Gastrocnemius medialis (tissue), 4 donors: ENCODE measurements at regions not wholly inside any gene's neighbourhood (a gene's known extent, or its start where the extent isn't known, plus 50 kb on each side); places are given as distances from the start of the nearest gene placed in this dataset.

Experiments used
- ATAC-seq, 2 donors: fragments of 150-250 bp; one replicate each; pipeline ENCODE4 v1.9.1; 2016
- DNase-seq, 2 donors: peaks; one replicate each; pipeline ENCODE4 v3.0.0-alpha.2; 2019
- H3K27ac ChIP-seq, 4 donors: fragments of 200-600 bp; sonication (generic); 1 replicate in 1 of 4; 2 replicates in 3 of 4; pipeline ENCODE4 v1.5.1; 2016 to 2018; ENCODE audit warnings: mild to moderate bottlenecking in 2 of 4, moderate library complexity in 1 of 4
- H3K27me3 ChIP-seq, 3 donors: fragments of 200-600 bp; sonication (generic) in 2 of 3; 1 replicate in 1 of 3; 2 replicates in 2 of 3; pipeline versions ENCODE4 v1.5.1 to v1.6.0; 2016 to 2019; ENCODE audit warnings: mild to moderate bottlenecking in 1 of 3, moderate library complexity in 1 of 3
- H3K36me3 ChIP-seq, 2 donors: fragments of 200-600 bp; sonication (generic) in 1 of 2; one replicate each; pipeline ENCODE4 v1.5.1; 2017 to 2018
- H3K4me1 ChIP-seq, 2 donors: fragments of 200-600 bp; sonication (generic) in 1 of 2; one replicate each; pipeline ENCODE4 v1.5.1; 2016 to 2017; ENCODE audit warnings: mild to moderate bottlenecking in 2 of 2
- H3K4me3 ChIP-seq, 4 donors: fragments of 200-600 bp; sonication (generic) in 3 of 4; 1 replicate in 1 of 4; 2 replicates in 3 of 4; pipeline ENCODE4 v1.5.1; 2016 to 2019; ENCODE audit warnings: mild to moderate bottlenecking in 2 of 4
- H3K9me3 ChIP-seq, 3 donors: fragments of 200-600 bp; sonication (generic) in 2 of 3; 1 replicate in 1 of 3; 2 replicates in 2 of 3; pipeline ENCODE4 v1.5.1; 2016 to 2019
- POLR2A ChIP-seq, 2 donors: fragments of 450-650 bp; IDR thresholded peaks; one replicate each; pipeline ENCODE4 v1.6.1; 2017; ENCODE audit warnings: antibody characterized with exemption in 2 of 2, mild to moderate bottlenecking in 2 of 2, moderate library complexity in 2 of 2
- in situ Hi-C, 4 donors: fragments of 200-750 bp; cut with MboI; loops; one replicate each; pipeline versions ENCODE4 v1.15.0 to v1.8.0; 2017; ENCODE audit warnings: low sequenced_read_pairs in 4 of 4
- intact Hi-C: fragments of 100-400 bp; cut with DNase I; formaldehyde crosslinking; loops from one replicate; pipeline ENCODE4 v1.15.1; 2023; ENCODE audit warnings: low total_unique reads
- TF ChIP-seq, protein P1 (sequence below), 5 experiments: fragments of 450-650 bp in 3 of 5; fragments of 200-600 bp in 2 of 5; sonication (generic) in 2 of 5; IDR thresholded peaks in 4 of 5; conservative IDR thresholded peaks in 1 of 5; 1 replicate in 4 of 5; 2 replicates in 1 of 5; pipeline ENCODE4 v1.5.1; 2016 to 2019; ENCODE audit warnings: antibody characterized with exemption in 5 of 5, mild to moderate bottlenecking in 3 of 5, moderate library complexity in 3 of 5

DNA sequence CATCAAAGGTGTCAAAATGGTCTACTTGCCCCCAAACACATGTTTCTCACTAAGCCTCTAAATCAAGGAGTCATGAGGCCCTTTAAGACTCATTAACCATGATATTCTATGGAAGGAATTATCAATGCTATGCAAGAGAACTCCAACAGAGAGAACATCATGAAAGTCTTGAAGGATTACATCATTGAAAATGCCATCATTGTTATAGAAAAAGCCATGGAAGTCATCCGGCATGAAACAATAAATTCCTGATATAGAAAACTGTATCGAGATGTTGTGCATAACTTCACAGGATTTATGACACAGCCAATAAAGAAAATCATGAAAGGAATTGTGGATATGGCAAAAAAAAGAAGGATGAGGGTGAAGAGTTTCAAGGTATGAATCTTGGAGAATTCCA, 1363.6 kb upstream of the CDH2 start:
- no peaks in the 10 kb centered on the region for H3K9me3 ChIP-seq
- no peak overlapping the region for H3K27ac ChIP-seq
- no peaks in the 10 kb centered on the region for H3K36me3 ChIP-seq
- no peaks in the 10 kb centered on the region for H3K4me1 ChIP-seq
- no peak overlapping the region for H3K4me3 ChIP-seq
- no peaks in the 10 kb centered on the region for H3K27me3 ChIP-seq
- intact Hi-C loops (no loop called here), in situ Hi-C loops (no loop called here)
- DNase-seq (no peak), ATAC-seq (no peak)
- no peak for TF ChIP-seq POLR2A (IDR thresholded peaks at IDR 0.05)
- TF ChIP-seq, protein P1, sequence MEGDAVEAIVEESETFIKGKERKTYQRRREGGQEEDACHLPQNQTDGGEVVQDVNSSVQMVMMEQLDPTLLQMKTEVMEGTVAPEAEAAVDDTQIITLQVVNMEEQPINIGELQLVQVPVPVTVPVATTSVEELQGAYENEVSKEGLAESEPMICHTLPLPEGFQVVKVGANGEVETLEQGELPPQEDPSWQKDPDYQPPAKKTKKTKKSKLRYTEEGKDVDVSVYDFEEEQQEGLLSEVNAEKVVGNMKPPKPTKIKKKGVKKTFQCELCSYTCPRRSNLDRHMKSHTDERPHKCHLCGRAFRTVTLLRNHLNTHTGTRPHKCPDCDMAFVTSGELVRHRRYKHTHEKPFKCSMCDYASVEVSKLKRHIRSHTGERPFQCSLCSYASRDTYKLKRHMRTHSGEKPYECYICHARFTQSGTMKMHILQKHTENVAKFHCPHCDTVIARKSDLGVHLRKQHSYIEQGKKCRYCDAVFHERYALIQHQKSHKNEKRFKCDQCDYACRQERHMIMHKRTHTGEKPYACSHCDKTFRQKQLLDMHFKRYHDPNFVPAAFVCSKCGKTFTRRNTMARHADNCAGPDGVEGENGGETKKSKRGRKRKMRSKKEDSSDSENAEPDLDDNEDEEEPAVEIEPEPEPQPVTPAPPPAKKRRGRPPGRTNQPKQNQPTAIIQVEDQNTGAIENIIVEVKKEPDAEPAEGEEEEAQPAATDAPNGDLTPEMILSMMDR (IDR thresholded peaks at IDR 0.05 in 4 of 5, conservative IDR thresholded peaks at IDR 0.05 in 1 of 5) = no peak

DNA sequence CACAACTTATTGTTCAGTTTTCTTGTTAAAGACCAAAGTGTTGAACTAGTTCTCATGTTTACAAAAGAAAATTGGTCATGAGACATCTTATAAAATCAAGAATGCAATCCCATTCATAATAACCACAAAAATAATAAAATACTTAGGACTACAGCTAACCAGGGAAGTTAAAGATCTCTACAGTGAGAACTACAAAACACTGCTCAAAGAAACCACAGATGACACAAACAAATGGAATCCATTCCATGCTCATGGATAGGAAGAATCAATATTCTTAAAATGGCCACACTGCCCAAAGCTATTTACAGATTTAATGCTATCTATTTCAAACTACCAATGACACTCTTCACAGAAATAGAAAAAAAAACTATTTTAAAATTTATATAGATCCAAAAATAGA, 1354.8 kb upstream of the CDH2 start:
- Histone ChIP-seq H3K36me3 (no peaks in the 10 kb centered on the region), H3K4me1 (no peaks in the 10 kb centered on the region), H3K27ac (no peak overlapping the region), H3K9me3 (peaks cover 0 to 3% (median 0%) of the 10 kb centered on the region in 3 donors), H3K4me3 (no peak overlapping the region), H3K27me3 (no peaks in the 10 kb centered on the region)
- in situ Hi-C loops (no loop called here), intact Hi-C loops (no loop called here)
- no peak for ATAC-seq
- DNase-seq = no peak
- TF ChIP-seq POLR2A (IDR thresholded peaks at IDR 0.05) = no peak
- TF ChIP-seq, protein P1 (IDR thresholded peaks at IDR 0.05 in 4 of 5, conservative IDR thresholded peaks at IDR 0.05 in 1 of 5) = no peak

DNA sequence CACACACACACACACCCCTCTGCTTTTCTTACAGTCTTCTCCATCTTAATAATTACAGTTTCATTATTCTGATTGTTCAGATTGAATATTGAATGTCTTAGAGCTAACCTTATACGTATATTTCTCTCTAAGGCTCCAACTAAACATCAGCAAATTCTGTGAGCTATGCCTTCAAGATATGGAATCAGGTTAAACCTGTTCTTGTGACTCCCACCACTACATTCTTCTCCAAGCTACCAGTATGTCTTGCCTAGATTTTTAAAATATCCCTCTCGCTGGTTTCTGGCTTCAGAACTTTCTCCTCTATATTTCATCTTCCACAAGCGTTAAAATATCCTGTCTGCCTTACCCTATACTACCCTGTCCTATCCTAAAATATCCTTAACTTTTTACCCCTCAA, 1346.4 kb upstream of the CDH2 start:
- no peak for TF ChIP-seq POLR2A (IDR thresholded peaks at IDR 0.05)
- TF ChIP-seq, protein P1 (IDR thresholded peaks at IDR 0.05 in 4 of 5, conservative IDR thresholded peaks at IDR 0.05 in 1 of 5) = no peak
- no peak overlapping the region for H3K27ac ChIP-seq
- no peaks in the 10 kb centered on the region for H3K36me3 ChIP-seq
- ATAC-seq (no peak), DNase-seq (no peak)
- no peaks in the 10 kb centered on the region for H3K9me3 ChIP-seq
- intact Hi-C loops (no loop called here), in situ Hi-C loops (loop anchor here in 1 of 4 donors (25.0 kb wide), 1 partner anchor 111 kb away; no protein-coding TSS in a partner anchor)
- no peaks in the 10 kb centered on the region for H3K4me1 ChIP-seq
- H3K4me3 ChIP-seq = no peak overlapping the region
- H3K27me3 ChIP-seq = no peaks in the 10 kb centered on the region

DNA sequence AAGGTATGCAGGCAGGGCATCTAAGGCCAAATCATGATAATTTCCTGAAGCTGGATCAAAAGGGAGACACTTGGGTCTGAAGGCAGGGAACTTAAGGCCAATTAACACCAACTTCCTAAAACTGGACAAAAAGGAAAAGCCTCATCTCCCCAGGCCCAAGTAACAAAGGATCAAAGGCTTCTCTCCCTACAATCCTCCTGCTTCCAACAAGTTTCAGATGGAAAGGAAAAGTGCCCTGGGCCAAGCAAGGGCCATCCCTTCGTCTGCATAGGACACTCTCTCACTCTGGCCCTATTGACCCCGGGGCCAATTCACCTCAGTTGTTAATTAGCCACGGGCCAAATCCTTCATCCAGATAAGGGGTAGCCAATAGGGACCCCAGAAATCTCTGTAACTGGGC, 1335.8 kb upstream of the CDH2 start:
- intact Hi-C loops = no loop called here

More for the DNA sequence above, 1335.8 kb upstream of the CDH2 start:
- no peaks in the 10 kb centered on the region for H3K36me3 ChIP-seq
- no peaks in the 10 kb centered on the region for H3K9me3 ChIP-seq
- no peak overlapping the region for H3K27ac ChIP-seq
- DNase-seq (no peak), ATAC-seq (no peak)
- in situ Hi-C loops = loop anchor here in 1 of 4 donors (25.0 kb wide), 1 partner anchor 100 kb away; no protein-coding TSS in a partner anchor
- H3K27me3 ChIP-seq = no peaks in the 10 kb centered on the region
- TF ChIP-seq, protein P1 (IDR thresholded peaks at IDR 0.05 in 4 of 5, conservative IDR thresholded peaks at IDR 0.05 in 1 of 5) = no peak
- no peak for TF ChIP-seq POLR2A (IDR thresholded peaks at IDR 0.05)
- H3K4me1 ChIP-seq = no peaks in the 10 kb centered on the region
- H3K4me3 ChIP-seq = no peak overlapping the region
